ENCODE measurements at regions not wholly inside any gene's neighbourhood (a gene's known extent, or its start where the extent isn't known, plus 50 kb on each side); places are given as distances from the start of the nearest gene placed in this dataset.

DNA sequence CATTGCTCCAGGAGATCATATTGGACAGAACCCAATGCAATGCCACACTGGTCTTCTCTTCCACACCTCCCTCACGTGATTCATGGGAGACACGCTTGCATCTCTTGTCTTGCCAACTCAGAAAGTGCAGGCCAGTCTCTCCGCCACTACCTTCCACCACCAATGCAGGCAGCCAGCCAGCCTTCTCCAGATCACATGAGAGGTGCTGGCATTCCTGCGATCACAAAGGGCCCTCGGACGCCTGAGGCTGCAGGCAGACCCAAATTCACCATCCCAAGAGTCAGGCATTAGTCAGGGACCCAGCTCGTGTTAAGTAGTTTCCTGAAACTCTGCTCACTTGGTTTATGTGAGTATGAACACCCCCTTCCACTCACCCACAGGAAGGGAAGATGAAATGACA, 437.0 kb upstream of the ETAA1 start:
- H3K4me3 ChIP-seq (replicated peaks in 1 of 3; ENCODE audit: insufficient read depth in 1 of 3, low read depth in 1 of 3, low read length in 3 of 3): no peak overlapping the region
- no peaks in the 10 kb centered on the region for H3K9me3 ChIP-seq (replicated peaks; ENCODE audit: control insufficient read depth, insufficient read depth, low read length)
- H3K27ac ChIP-seq (ENCODE audit: insufficient read depth, low read depth, low read length): no peak overlapping the region
- H3K36me3 ChIP-seq (ENCODE audit: control insufficient read depth in 2 of 2, extremely low read depth in 1 of 2, insufficient read depth in 2 of 2, low read length in 2 of 2): no peaks in the 10 kb centered on the region
- no peaks in the 10 kb centered on the region for H3K9me1 ChIP-seq (replicated peaks; ENCODE audit: control insufficient read depth, extremely low read depth, insufficient read depth, low read length)
- TF ChIP-seq, protein P1, sequence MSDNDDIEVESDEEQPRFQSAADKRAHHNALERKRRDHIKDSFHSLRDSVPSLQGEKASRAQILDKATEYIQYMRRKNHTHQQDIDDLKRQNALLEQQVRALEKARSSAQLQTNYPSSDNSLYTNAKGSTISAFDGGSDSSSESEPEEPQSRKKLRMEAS (IDR thresholded peaks at IDR 0.05; ENCODE audit: insufficient read depth, insufficient read length): no peak
- TF ChIP-seq POLR2A (IDR thresholded peaks at IDR 0.05; ENCODE audit: low read depth, low read length) (no peak), CTCF (IDR thresholded peaks at IDR 0.05; ENCODE audit: extremely low read depth in 1 of 2, insufficient read depth in 1 of 2, low read depth in 1 of 2, low read length in 2 of 2) (no peak), FOS (IDR thresholded peaks at IDR 0.05; ENCODE audit: borderline replicate concordance, insufficient read depth, low read length) (no peak), GATA2 (IDR thresholded peaks at IDR 0.05; ENCODE audit: insufficient read depth, insufficient read length, low read depth, low read length) (no peak), EZH2 (IDR thresholded peaks at IDR 0.05; ENCODE audit: borderline replicate concordance, low read depth, low read length, severe bottlenecking) (no peak), JUN (IDR thresholded peaks at IDR 0.05; ENCODE audit: borderline replicate concordance, insufficient read depth, insufficient read length, low read depth) (no peak), MYC (IDR thresholded peaks at IDR 0.05; ENCODE audit: low read depth, low read length) (no peak), POLR2AphosphoS5 (IDR thresholded peaks at IDR 0.05; ENCODE audit: insufficient read depth, low read depth, low read length) (no peak)
- no peaks in the 10 kb centered on the region for H3K27me3 ChIP-seq (ENCODE audit: control insufficient read depth in 2 of 2, insufficient read depth in 2 of 2, low read length in 2 of 2)
- dilution Hi-C loops (cut with MboI; ENCODE audit: extremely low pct_ligation_motif_present, low sequenced_read_pairs) (no loop called here), intact Hi-C loops (cut with micrococcal nuclease) (no loop called here)
- ChIA-PET CTCF (interaction anchor here (0.5 kb wide), 1 partner anchor 516 kb away, joined by 3 read pairs; no protein-coding TSS in a partner anchor), POLR2A (no interaction called here)
- BruUV-seq (replicated peaks): no TSS peak
- peaks cover 3% of the 10 kb centered on the region for H3K4me1 ChIP-seq (ENCODE audit: control insufficient read depth, extremely low read depth, insufficient read depth, low read length)
- H2AFZ ChIP-seq (ENCODE audit: low read depth, low read length): no peak overlapping the region
- FAIRE-seq (no peak), DNase-seq (ENCODE audit: low read depth, low spot score) (no peak)
- no peaks in the 10 kb centered on the region for H4K20me1 ChIP-seq (replicated peaks; ENCODE audit: control insufficient read depth, extremely low read depth, insufficient read depth, low read length)
- H3K4me2 ChIP-seq (ENCODE audit: insufficient read depth, low read length): no peak overlapping the region
- no peaks in the 10 kb centered on the region for H3K79me2 ChIP-seq (ENCODE audit: control insufficient read depth, insufficient read depth, low read length)
- H3K9ac ChIP-seq (replicated peaks; ENCODE audit: extremely low read depth, insufficient read depth, low read length): no peak overlapping the region

Data from endothelial cell of umbilical vein (primary cell).